Natural killer cell (primary cell): ENCODE measurements at regions not wholly inside any gene's neighbourhood (a gene's known extent, or its start where the extent isn't known, plus 50 kb on each side); places are given as distances from the start of the nearest gene placed in this dataset.

Source experiments
- ATAC-seq, 3 donors: fragments of 150-1000 bp in 2 of 3; fragments of 200-7000 bp in 1 of 3; cut with Tn5 transposase; 1 replicate in 1 of 3; 2 replicates in 2 of 3; pipeline ENCODE4 v1.10.0; 2021; ENCODE audit warnings: mild to moderate bottlenecking in 2 of 3, moderate library complexity in 2 of 3
- DNase-seq, 2 donors: peaks; one replicate each; pipeline versions ENCODE4 v3.0.0 to v3.0.0-alpha.2; 2013 to 2021; ENCODE audit warnings: mixed read lengths in 1 of 2
- H3K27ac ChIP-seq: one replicate; pipeline ENCODE4 v1.5.1; 2013; ENCODE audit warnings: mild to moderate bottlenecking, low read length
- H3K27me3 ChIP-seq: one replicate; pipeline ENCODE4 v1.6.1; 2013; ENCODE audit warnings: low read length; ENCODE audit not compliant: control insufficient read depth, insufficient read depth
- H3K36me3 ChIP-seq: one replicate; pipeline ENCODE4 v1.6.1; 2013; ENCODE audit warnings: low read length; ENCODE audit not compliant: control insufficient read depth, insufficient read depth
- H3K4me1 ChIP-seq: one replicate; pipeline ENCODE4 v1.6.1; 2013; ENCODE audit warnings: low read length; ENCODE audit not compliant: control insufficient read depth, insufficient read depth
- H3K4me3 ChIP-seq: one replicate; pipeline ENCODE4 v1.5.1; 2013; ENCODE audit warnings: low read length
- H3K9me3 ChIP-seq: one replicate; pipeline ENCODE4 v1.6.1; 2013; ENCODE audit warnings: low read length; ENCODE audit not compliant: control insufficient read depth, insufficient read depth
- H3K27ac Mint-ChIP-seq, 2 donors: one replicate each; pipeline ENCODE4 v1.8.0; 2022; ENCODE audit warnings: mild to moderate bottlenecking in 2 of 2, mixed read lengths in 2 of 2, moderate library complexity in 1 of 2
- H3K27me3 Mint-ChIP-seq, 2 donors: one replicate each; pipeline ENCODE4 v1.8.0; 2022; ENCODE audit warnings: low read depth in 2 of 2, mixed read lengths in 2 of 2
- H3K36me3 Mint-ChIP-seq: one replicate; pipeline ENCODE4 v1.8.0; 2022; ENCODE audit warnings: mixed read lengths
- H3K4me1 Mint-ChIP-seq, 2 donors: one replicate each; pipeline ENCODE4 v1.8.0; 2022; ENCODE audit warnings: mixed read lengths in 2 of 2
- H3K4me3 Mint-ChIP-seq: one replicate; pipeline ENCODE4 v1.8.0; 2022; ENCODE audit warnings: mild to moderate bottlenecking, moderate library complexity, mixed read lengths
- H3K9me3 Mint-ChIP-seq, 2 donors: one replicate each; pipeline ENCODE4 v1.8.0; 2022; ENCODE audit warnings: mixed read lengths in 2 of 2
- CTCF ChIP-seq: fragments of 200-600 bp; IDR thresholded peaks from one replicate; pipeline ENCODE4 v1.8.0; 2022; ENCODE audit warnings: antibody characterized with exemption
- WGBS: methylation state at CpG from one replicate; pipeline ENCODE4 v1.1.7; 2013; ENCODE audit warnings: missing lambda C conversion rate; ENCODE audit not compliant: insufficient coverage; 5-methylcytosine and 5-hydroxymethylcytosine counted together
- intact Hi-C: fragments of 100-400 bp; cut with micrococcal nuclease; formaldehyde crosslinking; loops from one replicate; pipeline ENCODE4 v1.14.2; 2022

GRCh38 chr10:78730754-78731153 is 338.0 kb upstream of the ZMIZ1 start:
- H3K36me3 Mint-ChIP-seq: no peaks in the 10 kb centered on the region
- 87% methylated on average over 8 of the region's 8 CpGs for WGBS

GRCh38 chr10:78731675-78732074 is 337.1 kb upstream of the ZMIZ1 start:
- Histone ChIP-seq H3K27ac (no peak overlapping the region), H3K36me3 (no peaks in the 10 kb centered on the region), H3K4me3 (no peak overlapping the region), H3K9me3 (no peaks in the 10 kb centered on the region), H3K27me3 (no peaks in the 10 kb centered on the region), H3K4me1 (no peaks in the 10 kb centered on the region)
- ATAC-seq: no peak
- no peaks in the 10 kb centered on the region for H3K4me1 Mint-ChIP-seq
- no peak overlapping the region for H3K4me3 Mint-ChIP-seq
- no peaks in the 10 kb centered on the region for H3K9me3 Mint-ChIP-seq
- peaks cover 11 to 17% of the 10 kb centered on the region in 2 donors for H3K27me3 Mint-ChIP-seq
- no peak overlapping the region for H3K27ac Mint-ChIP-seq
- 84% methylated on average over 3 of the region's 3 CpGs for WGBS
- no peak for DNase-seq
- H3K36me3 Mint-ChIP-seq: no peaks in the 10 kb centered on the region
- TF ChIP-seq CTCF: no peak
- intact Hi-C loops: no loop called here

More at GRCh38 chr10:78730754-78731153, 338.0 kb upstream of the ZMIZ1 start:
- H3K27ac ChIP-seq: no peak overlapping the region
- ATAC-seq (no peak), DNase-seq (no peak)
- Mint-ChIP-seq H3K4me1 (no peaks in the 10 kb centered on the region), H3K9me3 (no peaks in the 10 kb centered on the region), H3K27ac (no peak overlapping the region), H3K27me3 (peaks cover 10 to 23% of the 10 kb centered on the region in 2 donors), H3K4me3 (no peak overlapping the region)
- H3K4me3 ChIP-seq: no peak overlapping the region
- H3K9me3 ChIP-seq: no peaks in the 10 kb centered on the region
- H3K36me3 ChIP-seq: no peaks in the 10 kb centered on the region
- no peaks in the 10 kb centered on the region for H3K27me3 ChIP-seq
- no peaks in the 10 kb centered on the region for H3K4me1 ChIP-seq
- no peak for TF ChIP-seq CTCF
- intact Hi-C loops: no loop called here

GRCh38 chr10:78732381-78732780 is 336.4 kb upstream of the ZMIZ1 start:
- no peaks in the 10 kb centered on the region for H3K36me3 Mint-ChIP-seq
- intact Hi-C loops: no loop called here
- Histone ChIP-seq H3K27ac (no peak overlapping the region), H3K4me3 (no peak overlapping the region), H3K36me3 (no peaks in the 10 kb centered on the region), H3K27me3 (no peaks in the 10 kb centered on the region), H3K4me1 (no peaks in the 10 kb centered on the region), H3K9me3 (no peaks in the 10 kb centered on the region)
- no peaks in the 10 kb centered on the region for H3K4me1 Mint-ChIP-seq
- 94% methylated on average over 8 of the region's 8 CpGs for WGBS
- no peak for TF ChIP-seq CTCF
- no peaks in the 10 kb centered on the region for H3K9me3 Mint-ChIP-seq
- DNase-seq (no peak), ATAC-seq (no peak)
- peaks cover 11 to 13% of the 10 kb centered on the region in 2 donors for H3K27me3 Mint-ChIP-seq
- no peak overlapping the region for H3K27ac Mint-ChIP-seq
- H3K4me3 Mint-ChIP-seq: no peak overlapping the region

- TF ChIP-seq CTCF: no peak
- Histone ChIP-seq H3K27me3 (no peaks in the 10 kb centered on the region), H3K36me3 (no peaks in the 10 kb centered on the region), H3K4me3 (no peak overlapping the region), H3K4me1 (no peaks in the 10 kb centered on the region), H3K9me3 (no peaks in the 10 kb centered on the region), H3K27ac (no peak overlapping the region)
- 77% methylated on average over 4 of the region's 4 CpGs for WGBS
- DNase-seq (no peak), ATAC-seq (no peak)
- H3K9me3 Mint-ChIP-seq: no peaks in the 10 kb centered on the region
- H3K27ac Mint-ChIP-seq: no peak overlapping the region
- H3K36me3 Mint-ChIP-seq: no peaks in the 10 kb centered on the region
- intact Hi-C loops: no loop called here
- H3K4me1 Mint-ChIP-seq: no peaks in the 10 kb centered on the region
- H3K4me3 Mint-ChIP-seq: no peak overlapping the region
- H3K27me3 Mint-ChIP-seq: peaks cover 15 to 22% of the 10 kb centered on the region in 2 donors
Measured at GRCh38 chr10:78736926-78737630, 331.7 kb upstream of the ZMIZ1 start.
